ENCODE measurements at regions not wholly inside any gene's neighbourhood (a gene's known extent, or its start where the extent isn't known, plus 50 kb on each side); places are given as distances from the start of the nearest gene placed in this dataset.

DNA sequence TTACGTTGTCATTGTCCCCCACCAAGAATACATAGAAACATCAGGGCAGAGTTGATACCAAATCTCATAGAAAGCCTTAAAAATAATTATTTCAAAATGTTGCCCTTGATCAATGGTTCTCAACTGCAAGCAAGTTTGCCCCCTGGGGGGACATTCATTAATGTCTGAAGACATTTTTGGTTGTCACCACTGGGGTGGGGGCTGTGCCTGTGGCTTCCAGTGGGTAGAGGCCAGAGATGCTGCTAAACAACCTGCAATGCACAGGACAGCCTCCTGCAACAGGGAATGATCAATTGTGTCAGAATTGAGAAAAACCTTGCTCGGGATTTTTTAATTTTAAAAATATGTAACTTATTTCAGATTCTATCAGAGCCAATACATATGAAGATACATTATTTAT, 130.6 kb upstream of the DOK5 start (continued):
- TF ChIP-seq JUND (IDR thresholded peaks at IDR 0.05; ENCODE audit: low read length) (no peak), TEAD4 (IDR thresholded peaks at IDR 0.05; ENCODE audit: low read depth, low read length) (no peak), CBX5 (IDR thresholded peaks at IDR 0.05; ENCODE audit: low read depth, low read length) (no peak)

All from H1 (cell line).